ENCODE measurements at regions not wholly inside any gene's neighbourhood (a gene's known extent, or its start where the extent isn't known, plus 50 kb on each side); places are given as distances from the start of the nearest gene placed in this dataset.
"Not testable (repeated sequence)": the region's sequence is repeated elsewhere in the genome, so short reads cannot be mapped to it uniquely, and the experiment has no call there.

DNA sequence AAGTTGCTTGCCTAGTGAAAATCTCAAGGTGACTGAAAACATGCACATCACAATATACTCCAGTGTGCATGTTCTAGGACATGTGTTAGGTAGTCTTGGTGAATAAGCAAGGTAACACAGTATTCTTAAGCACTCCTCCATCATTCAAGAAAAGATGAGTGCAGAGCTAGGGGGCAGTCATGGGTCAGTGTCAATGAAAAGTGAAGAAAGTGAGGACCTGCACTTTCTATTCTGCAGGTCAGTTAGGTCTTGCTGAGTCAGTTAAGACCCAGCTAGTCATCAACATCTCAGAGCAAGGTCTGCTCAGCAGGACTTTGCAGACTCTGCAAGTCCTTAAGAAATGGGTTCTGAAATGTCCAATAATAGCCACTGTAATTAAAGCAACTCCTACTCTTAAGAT, 754.1 kb downstream of the TTLL7 start:
- DNase-seq (ENCODE audit: low read depth): not testable (repeated sequence)

GRCh38 chr1:83239568-83239967, 759.4 kb downstream of the TTLL7 start:
- not testable (repeated sequence) for DNase-seq (ENCODE audit: low read depth)

DNA sequence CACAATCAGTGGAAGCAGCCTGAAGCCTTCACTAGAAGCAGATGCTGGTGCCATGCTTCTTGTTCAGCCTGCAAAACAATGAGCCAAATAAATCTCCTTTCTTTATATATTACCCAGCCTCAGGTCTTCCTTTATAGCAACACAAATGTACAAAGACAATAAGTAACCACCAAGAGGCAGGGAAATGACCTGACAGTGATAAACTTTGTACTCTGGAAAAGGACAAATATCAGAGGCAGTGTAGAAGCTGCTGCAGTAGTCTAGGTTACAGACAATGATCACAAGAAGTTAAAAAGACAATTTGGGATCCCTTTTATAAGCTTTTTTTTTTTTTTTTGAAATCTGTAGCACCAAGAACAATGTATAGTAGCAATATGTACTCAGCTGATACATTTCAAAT, 760.3 kb downstream of the TTLL7 start:
- not testable (repeated sequence) for DNase-seq (ENCODE audit: low read depth)

- DNase-seq (ENCODE audit: low read depth): not testable (repeated sequence)
These were observed 779.1 kb downstream of the TTLL7 start for GRCh38 chr1:83219788-83220187.

DNA sequence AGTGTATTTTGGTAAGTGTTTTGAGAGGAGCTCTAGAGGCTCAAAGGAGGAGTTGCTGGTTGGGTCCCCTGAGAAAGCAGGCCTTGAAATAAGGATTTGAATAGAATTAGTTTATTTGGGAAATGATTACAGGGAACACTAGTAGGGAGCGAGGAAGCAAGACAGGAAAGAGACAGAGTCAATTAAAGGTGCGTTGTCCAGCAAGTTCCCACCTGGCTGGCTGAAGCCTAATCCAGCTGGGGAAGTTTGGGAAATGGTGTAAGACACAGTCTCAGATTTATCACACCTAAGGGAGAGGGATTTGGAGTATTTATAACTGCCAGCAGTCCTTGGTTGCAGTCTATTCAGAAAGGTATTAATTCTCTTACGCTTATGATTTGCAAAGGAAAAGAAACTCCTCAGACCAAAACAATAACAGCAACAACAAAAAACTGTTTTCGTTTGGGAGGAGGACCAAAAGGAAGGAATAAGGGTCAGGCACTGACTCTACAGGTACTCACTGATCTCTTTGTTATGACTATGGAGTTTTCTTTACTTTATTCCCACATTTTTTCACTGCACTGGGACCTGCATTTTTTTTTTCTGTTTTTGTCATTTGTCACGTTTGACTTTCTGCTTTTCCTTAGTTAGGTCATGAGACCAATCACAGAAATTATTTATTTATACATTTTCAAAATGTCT, 780.8 kb downstream of the TTLL7 start:
- DNase-seq (ENCODE audit: low read depth): not testable (repeated sequence)

DNA sequence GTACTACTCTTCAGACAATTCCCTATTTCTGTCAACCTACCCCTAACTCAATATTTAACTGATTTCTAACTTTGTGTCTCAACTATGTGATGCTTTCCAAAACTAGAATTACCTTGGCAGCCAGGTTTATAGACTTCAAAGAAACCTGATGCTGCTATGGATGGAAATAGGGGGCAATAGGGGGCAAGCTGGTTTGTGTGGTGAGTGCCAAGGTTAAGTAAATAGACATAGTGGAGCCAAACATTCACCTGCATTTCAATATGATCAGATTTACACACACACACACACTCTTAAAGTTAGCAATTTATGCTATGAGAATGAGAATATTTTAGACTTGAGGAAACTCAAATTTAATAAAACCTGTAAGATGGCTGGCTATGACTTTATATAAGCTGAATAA, 784.6 kb downstream of the TTLL7 start:
- not testable (repeated sequence) for DNase-seq (ENCODE audit: low read depth)

- not testable (repeated sequence) for DNase-seq (ENCODE audit: low read depth)
These were observed 785.3 kb downstream of the TTLL7 start for GRCh38 chr1:83213648-83214047.

DNA sequence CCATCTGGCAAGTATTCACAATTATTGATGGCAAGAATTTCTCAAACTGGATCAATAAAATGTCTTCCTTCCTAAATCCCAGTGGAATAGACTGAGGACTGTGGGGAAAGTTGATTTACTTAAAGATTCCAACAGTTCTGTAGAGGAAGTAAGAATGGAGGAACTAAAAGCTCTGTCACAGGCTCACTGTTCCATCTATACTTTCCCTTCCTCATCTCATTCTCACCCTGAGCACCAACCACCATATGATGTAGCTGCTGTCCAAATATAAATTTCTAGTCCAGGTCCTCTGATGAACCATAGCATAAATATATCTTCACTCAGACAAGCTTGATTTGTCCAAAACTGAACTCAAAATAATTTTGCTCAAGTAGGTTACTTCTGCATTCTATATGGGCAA, 786.9 kb downstream of the TTLL7 start:
- not testable (repeated sequence) for DNase-seq (ENCODE audit: low read depth)

DNA sequence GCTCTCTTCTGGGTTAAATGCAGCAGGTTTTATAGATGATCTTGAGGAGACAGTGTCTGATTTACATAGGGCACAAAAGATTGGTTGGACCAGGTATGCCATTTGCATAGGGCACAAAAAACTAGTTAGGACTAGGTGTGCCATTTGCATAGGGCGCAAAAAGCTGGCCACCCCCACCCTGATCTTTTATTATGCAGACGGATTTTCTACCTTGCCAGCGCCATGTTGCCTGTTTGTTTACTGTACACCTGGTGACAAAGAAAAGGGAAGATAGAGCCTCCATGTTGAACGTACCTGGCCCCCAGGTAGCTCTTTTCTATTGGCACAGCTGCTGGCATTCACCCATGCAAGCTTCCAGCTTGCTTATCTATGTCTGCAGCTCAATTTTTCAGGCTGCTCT, 790.4 kb downstream of the TTLL7 start:
- not testable (repeated sequence) for DNase-seq (ENCODE audit: low read depth)

DNA sequence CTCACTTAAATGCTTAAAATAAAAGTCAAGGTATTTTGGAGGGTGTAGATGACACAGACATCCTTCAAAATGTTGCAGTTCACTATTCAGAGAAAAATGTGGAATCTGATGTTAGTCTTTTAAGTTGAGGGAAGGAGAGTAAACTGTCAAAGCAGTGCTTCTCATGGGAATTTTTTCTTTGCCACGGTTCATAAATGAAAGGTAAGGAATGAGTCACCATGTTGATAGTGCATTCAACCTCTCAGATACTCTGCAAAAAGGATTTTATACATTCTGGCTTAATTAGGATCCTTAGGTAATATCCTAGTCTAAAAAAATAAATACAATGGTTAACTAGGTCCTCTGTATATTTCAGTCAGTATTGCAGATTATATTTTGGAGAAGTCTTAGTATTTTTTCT, 804.3 kb downstream of the TTLL7 start:
- not testable (repeated sequence) for DNase-seq (ENCODE audit: low read depth)

DNA sequence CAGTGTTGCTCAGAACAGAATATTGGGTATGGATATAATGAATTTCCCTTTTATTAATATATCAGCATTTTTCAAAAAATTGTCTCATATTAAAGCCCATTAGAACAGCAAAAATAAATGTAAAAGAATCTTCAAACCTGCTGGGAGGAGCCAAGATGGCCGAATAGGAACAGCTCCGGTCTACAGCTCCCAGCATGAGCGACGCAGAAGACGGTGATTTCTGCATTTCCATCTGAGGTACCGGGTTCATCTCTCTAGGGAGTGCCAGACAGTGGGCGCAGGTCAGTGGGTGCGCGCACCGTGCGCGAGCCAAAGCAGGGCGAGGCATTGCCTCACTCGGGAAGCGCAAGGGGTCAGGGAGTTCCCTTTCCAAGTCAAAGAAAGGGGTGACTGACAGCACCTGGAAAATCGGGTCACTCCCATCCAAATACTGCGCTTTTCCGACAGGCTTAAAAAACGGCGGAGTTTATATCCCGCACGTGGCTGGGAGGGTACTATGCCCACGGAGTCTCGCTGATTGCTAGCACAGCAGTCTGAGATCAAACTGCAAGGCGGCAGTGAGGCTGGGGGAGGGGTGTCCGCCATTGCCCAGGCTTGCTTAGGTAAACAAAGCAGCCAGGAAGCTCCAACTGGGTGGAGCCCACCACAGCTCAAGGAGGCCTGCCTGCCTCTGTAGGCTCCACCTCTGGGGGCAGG, 816.8 kb downstream of the TTLL7 start:
- DNase-seq (ENCODE audit: low read depth): not testable (repeated sequence)

GRCh38 chr1:83180621-83181020, 818.3 kb downstream of the TTLL7 start:
- not testable (repeated sequence) for DNase-seq (ENCODE audit: low read depth)

DNA sequence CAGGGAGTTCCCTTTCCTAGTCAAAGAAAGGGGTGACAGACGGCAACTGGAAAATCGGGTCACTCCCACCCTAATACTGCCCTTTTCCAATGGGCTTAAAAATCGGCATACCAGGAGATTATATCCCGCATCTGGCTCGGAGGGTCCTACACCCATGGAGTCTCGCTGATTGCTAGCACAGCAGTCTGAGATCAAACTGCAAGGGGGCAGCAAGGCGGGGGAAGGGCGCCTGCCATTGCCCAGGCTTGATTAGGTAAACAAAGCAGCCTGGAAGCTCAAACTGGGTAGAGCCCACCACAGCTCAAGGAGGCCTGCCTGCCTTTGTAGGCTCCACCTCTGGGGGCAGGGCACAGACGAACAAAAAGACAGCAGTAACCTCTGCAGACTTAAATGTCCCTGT, 831.3 kb downstream of the TTLL7 start:
- not testable (repeated sequence) for DNase-seq (ENCODE audit: low read depth)

DNA sequence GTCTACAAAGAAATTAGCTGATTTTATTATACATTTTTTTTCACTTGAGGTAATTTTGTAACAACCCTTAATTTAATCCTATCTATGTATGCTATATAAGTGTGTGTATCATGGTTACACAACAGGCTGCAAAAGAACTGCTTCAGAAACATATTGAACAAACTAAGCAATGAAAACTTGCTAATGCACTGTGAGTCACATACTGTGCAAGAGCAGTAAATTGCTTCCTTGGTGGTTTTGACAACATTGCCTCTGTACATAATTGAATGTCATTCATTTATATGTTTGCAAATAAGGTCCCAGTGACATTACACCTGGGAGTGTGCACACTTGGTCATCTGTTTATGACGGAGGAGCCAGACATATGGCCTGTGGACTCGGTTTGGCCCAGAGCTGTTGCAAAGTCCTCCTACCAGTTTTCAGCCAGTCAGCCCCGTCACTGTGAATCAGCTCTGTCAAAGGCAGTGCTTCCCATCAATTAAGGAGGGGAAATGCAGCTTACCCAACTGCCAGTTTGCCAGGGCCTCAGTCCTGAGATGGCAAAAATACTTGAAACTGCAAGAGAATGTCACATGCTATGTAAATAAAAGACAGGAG, 835.0 kb downstream of the TTLL7 start:
- DNase-seq (ENCODE audit: low read depth): peak; percentile 49

- not testable (repeated sequence) for DNase-seq (ENCODE audit: low read depth)
These were observed 840.0 kb downstream of the TTLL7 start for GRCh38 chr1:83158924-83159323.

DNA sequence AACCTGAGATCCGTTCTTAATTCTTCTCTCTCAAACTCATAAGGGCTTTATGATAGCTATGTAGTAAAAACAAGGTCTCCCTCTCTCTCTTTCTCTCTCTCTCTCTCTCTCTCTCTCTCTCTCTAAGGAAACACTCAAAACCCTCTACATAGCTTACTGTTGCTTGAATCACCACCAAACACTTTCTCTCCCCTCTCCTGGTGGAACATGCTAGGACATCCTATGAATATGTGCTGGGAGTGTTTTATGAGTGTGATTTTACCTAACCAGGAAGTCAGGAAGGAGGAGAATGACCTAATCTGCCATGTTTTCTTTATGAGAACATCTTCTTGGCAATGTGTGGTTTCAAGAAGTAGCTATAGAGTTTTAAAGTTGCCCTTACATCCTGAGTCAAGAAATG, 844.6 kb downstream of the TTLL7 start:
- DNase-seq (ENCODE audit: low read depth): peak; percentile 29

DNA sequence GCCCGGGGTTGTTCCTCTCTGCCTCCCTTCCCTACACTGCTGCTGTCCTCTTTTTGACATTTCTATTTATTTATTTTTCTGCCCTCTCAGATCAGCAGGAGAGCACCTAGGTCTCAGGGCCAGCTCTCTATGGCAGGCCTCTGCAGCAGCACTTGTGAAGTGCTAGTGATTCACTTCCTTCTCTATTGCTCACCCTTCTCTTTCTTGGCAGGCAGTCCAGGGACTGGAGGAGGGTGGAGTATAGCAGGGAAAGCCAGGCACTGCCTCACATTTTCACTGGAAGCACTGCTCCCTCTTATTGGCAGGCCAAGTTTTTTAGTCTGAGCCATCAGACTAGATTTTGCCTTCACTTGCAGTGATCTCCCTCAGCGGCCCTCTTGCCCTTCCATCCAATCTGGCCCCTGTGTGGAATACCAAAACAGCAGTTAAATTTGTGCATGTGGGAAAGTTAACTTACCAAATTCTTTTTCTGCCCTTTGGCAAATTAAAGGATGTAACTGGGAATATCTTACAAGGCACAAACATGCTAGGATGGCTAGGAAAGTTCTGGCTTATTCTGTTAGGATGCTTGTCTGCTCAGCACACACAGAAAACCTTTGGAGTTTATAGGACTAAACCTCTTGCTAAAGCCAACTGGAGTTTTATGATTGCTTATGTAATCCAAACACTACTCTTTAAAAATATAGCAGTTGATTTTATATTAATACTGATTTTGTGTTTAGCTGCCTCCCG, 847.6 kb downstream of the TTLL7 start:
- DNase-seq (ENCODE audit: low read depth): peak; percentile 82

DNA sequence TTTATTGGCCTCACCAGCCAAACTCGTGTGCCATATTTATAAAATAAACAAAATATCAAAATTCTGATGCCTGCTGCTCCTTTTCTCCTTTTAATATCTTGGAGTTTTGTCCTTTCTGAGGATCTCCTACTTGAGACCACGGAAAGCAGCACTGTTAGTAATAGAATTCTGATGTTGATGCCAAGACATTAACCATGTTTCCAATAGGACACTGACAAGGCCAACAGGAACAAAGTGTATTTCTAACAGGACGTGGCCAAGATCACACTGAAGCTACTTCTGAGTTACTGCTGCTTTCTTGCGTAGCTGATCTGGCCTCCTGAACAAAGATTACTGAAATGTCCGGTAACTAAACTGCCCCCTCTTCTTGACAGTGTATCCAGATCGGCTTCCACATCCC, 848.5 kb downstream of the TTLL7 start:
- peak; percentile 3 for DNase-seq (ENCODE audit: low read depth)

DNA sequence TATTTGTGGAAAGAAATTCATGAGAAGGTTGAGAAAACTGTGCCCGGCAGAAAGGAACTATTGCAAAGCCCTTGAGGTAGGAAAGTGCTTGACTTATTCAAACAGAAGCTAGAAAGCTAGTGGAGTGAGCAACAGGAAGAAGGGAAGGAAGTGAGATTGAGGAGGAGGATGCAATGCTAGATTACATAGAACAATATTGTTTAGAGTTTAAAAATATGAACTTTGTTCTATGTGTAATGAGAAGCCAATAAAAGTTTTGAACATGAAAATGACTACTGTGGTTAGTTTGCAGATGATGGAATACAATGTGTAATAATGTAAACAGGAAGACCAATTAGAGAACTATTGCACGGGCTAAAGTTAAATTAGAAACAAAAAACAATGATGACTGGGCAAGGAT, 853.1 kb downstream of the TTLL7 start:
- not testable (repeated sequence) for DNase-seq (ENCODE audit: low read depth)

DNA sequence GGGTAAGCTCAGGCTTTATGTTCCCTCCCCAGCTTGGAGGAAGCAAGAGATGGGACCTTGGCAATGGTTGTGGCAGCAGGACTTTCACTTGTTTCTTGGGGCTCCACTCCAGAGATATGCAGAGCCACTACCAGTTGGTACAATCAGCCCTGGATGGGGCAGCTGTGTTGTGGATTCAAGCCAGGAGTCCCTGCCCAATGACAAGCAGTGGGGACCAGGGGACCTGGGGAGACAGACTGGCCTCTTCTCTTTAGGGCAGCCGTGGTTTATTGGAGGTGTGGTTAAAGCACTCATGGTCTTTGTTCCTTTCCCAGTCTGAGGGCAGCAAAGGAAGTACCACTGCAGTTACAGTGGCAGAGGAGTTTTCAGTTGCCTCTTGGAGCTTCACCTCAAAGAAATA, 856.1 kb downstream of the TTLL7 start:
- not testable (repeated sequence) for DNase-seq (ENCODE audit: low read depth)

- not testable (repeated sequence) for DNase-seq (ENCODE audit: low read depth)
These were observed 863.3 kb downstream of the TTLL7 start for GRCh38 chr1:83135524-83136157.
